Stimulated activated CD8-positive, alpha-beta memory T cell treated with anti-CD3 and anti-CD28 coated beads, Interleukin-7, amount 100 ng/mL, for 48 hours (primary cell): ENCODE measurements at regions not wholly inside any gene's neighbourhood (a gene's known extent, or its start where the extent isn't known, plus 50 kb on each side); places are given as distances from the start of the nearest gene placed in this dataset.
"Not testable (repeated sequence)": the region's sequence is repeated elsewhere in the genome, so short reads cannot be mapped to it uniquely, and the experiment has no call there.

Experiments used
- DNase-seq, 2 donors: peaks; one replicate each; pipeline ENCODE4 v3.0.0-alpha.2; 2020; ENCODE audit warnings: low read depth in 1 of 2; ENCODE audit errors: extremely low read depth in 1 of 2

DNA sequence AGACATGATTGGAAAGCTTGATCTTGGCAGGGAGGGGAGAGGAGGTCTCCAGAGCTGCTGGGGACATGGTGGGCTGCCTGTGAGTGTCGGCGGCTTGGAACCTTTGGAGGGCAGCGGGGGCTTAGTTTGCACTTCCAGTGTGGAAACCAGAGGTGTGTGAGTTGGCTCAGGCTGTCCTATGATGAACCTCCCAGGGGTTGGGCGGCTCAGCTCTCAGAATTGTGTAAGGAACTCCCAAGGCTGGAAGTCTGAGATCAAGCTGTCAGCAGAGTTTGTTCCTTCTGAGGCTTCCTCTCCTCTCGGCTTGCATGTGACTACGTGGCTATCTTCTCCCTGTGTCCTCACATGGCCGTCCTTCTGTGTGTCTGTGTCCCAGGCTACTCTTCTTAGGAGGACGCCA, 87.9 kb upstream of the B3GAT1 start:
- no peak for DNase-seq

DNA sequence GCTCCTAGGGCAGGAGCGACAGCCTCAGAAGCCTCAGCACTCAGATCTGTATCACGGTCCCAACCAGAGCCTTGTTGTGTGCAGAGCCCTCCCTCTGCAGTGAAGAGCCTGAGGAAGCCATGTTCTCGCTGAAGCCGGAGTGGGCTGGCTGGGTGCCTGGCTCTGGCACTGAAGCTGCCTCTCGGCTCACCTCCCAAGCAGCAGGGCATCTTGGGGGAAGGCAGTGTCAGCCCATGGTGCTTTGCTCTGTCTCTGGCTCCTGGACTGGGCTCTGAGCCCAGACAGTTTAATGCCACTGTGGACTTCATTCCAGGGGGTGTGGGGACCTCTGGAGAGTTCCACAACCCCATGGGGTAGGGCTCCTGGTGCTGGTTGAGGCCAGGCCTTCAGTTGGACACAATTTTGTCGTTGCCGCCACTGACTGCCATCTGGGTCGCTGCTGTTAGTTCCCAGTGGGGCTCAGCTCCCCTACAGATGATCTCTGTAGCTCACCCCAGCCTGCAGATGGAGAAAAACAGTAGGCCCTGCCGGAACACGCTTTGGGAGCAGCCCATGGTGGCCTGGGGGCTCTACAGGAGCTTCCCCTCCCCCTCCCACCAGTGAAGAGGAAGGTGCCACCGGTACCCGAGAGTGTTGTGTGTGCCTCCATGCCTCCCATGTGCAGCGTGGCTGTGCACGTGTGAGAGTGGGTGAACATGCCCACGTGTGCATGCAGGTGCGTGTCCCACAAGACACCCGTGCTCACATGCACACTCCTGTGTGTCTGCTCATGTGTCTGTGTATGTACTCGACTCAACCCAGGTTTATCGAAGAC, 86.5 kb upstream of the B3GAT1 start:
- DNase-seq: no peak

DNA sequence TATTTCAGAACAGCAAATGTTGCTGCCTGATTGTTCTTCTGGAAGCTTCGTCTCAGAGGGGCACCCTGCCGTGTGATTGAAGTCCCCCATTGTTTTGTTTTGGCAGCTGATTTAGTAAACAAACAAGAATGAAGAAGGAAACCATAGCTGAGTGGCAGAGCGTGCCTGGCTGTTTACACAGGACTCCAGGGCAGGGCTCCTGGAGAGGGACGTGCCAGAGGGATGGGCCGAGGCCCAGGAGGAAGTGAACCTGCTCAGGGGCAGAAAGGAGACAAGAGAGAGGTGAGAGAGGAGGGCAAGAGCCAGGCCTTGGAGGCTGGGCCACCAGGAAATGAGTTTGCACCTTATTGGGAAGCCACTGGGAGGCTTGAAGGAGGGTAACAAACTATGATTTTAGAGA, 85.5 kb upstream of the B3GAT1 start:
- no peak for DNase-seq

DNA sequence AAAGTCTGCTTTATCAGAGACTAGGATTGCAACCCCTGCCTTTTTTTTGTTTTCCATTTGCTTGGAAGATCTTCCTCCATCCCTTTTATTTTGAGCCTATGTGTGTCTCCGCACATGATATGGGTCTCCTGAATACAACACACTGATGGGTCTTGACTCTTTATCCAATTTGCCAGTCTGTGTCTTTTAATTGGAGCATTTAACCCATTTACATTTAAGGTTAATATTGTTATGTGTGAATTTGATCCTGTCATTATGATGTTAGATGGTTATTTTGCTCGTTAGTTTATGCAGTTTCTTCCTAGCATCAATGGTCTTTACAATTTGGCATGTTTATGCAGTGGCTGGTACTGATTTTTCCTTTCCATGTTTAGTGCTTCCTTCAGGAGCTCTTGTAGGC, 84.0 kb upstream of the B3GAT1 start:
- DNase-seq: not testable (repeated sequence)

DNA sequence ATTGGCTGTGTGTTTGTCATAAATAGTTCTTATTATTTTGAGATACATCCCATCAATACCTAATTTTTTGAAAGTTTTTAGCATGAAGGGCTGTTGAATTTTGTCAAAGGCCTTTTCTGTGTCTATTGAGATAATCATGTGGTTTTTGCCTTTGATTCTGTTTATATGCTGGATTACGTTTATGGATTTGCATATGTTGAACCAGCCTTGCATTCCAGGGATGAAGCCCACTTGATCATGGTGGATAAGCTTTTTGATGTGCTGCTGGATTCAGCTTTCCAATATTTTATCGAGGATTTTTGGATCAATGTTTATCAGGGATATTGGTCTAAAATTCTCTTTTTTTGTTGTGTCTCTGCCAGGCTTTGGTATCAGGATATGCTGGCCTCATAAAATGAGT, 82.4 kb upstream of the B3GAT1 start:
- not testable (repeated sequence) for DNase-seq

DNA sequence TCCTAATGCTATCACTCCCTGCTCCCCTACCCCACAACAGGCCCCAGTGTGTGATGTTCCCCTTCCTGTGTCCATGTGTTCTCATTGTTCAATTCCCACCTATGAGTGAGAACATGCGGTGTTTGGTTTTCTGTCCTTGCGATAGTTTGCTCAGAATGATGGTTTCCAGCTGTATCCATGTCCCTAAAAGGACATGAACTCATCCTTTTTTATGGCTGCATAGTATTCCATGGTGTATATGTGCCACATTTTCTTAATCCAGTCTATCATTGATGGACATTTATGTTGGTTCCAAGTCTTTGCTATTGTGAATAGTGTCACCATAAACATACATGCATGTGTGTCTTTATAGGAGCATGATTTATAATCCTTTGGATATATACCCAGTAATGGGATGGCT, 80.4 kb upstream of the B3GAT1 start:
- DNase-seq: not testable (repeated sequence)

DNA sequence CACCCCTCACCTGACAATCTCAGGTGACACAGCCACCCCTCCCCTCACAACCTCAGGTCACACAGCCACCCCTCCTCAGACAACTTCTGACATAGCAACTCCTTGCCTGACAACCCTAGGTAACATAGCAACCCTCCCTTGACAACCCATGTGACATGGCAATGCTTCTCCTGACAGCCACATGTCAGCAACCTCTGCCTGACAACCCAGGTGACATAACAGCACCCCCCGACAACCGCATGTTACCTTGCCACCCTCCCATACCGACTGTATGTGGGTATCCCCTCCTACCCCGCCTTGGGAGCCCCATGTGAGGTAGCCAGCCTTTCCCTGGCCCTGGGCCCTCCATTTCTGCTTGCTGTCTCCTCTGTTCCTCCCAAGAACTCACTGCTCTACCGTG, 77.7 kb upstream of the B3GAT1 start:
- DNase-seq: no peak

DNA sequence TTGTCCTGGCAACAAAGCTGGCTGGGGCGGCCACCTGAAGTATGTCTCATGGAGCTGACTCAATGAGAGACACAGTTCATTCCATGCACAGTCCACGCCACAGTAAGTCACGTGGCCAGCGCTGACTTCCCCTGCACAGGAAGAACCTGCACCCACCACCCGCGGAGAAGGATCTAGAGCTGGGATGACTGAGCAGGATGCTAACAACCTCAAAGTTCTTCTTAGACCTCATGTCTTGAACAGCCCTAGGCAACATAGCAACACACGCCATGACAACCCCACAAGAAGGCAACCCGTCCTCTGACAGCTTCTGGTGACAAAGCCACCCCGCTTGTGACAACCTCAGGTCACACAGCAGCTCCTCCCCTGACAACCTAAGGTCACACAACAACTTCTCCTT, 76.9 kb upstream of the B3GAT1 start:
- DNase-seq: no peak

DNA sequence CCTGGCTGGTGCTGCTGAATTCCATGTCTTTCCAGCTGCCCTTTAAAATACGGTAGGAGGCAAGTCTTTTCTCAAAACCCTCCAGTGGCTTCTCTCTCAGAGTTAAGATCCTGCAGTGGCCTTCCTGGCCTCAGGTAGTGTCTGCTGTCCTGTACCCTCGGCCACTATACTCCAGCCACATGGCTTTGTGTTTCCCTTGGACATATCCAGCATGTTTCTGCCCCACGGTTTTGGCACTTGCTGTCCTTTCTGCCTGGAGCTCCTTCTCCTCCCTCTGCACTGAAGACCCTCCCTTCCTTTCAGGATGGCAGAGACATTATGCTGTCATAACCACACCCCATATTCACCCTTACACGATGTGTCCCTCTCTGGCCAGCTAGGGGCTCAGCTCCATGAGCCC, 76.5 kb upstream of the B3GAT1 start:
- no peak for DNase-seq

DNA sequence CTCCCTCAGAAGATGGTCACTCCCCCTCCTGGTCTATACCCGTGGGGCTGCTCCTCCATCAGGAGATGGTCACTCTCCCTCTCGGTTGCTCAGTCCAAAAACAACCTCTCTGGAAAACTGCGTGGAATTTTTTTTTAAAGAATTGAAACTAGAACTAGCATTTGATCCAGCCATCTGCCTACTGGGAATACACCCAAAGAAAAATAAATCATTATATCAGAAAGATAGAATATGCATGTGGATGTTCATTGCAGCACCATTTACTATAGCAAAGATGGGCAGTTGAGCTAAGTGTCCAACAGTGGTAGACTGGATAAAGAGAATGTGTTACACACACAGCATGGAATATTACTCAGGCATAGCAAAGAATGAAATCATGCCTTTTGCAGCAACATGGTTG, 75.7 kb upstream of the B3GAT1 start:
- DNase-seq: no peak

DNA sequence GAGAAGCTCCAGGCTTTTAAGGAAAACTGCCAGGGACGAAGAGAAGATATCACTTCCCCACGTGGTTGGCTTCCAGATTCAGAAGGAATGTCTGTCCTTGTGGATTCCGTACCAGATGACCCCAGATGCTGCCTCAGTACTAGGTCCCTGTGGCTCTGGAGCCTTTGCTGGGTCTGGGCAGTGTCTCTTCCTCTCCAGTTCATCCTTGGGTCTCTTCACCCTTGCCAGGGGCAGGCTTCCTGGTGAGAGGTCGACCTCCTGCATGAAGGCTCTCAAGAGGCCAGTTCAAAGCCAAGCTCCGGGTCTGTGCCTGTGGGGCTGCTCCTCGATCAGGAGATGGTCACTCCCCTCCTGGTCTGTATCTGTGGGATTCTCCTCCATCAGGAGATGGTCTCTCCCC, 74.7 kb upstream of the B3GAT1 start:
- DNase-seq: no peak

DNA sequence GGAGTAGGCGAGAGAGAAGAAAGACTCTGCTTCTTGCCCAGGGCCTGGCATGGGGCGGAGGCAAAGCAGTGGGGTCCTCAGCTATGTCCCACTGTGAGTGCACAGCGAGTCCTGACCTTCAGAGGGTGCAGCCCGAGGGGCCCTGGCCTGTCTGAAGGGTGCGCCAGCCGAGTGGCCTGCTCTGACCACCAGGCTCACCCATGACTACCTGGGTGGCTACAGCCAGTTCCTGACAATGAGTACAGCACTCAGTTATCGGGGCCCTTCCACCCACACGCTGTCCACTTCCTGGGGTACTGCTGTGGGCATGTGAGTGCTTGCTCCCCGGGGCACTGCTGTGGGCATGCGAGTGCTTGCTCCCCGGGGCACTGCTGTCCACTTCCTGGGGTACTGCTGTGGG, 74.1 kb upstream of the B3GAT1 start:
- no peak for DNase-seq

DNA sequence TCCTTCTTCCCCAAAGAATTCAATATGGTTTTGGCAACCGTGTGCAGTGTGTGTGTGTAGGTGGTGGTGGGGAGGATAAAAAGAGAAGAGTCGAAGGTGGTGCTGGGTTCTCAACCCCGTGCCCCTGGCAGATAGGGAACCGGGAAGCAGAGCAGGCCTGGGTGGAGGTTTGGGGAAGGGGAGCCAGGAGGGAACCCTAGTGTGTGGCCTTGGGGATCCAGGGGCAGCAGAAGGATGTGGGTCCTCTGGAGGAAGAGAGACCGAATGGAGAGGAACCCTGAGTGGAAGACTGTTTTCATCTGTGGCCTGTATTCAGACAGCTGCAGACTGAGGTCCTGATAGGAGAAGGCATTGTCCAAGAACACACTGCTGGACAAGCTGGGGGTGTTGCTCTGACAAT, 73.3 kb upstream of the B3GAT1 start:
- no peak for DNase-seq

DNA sequence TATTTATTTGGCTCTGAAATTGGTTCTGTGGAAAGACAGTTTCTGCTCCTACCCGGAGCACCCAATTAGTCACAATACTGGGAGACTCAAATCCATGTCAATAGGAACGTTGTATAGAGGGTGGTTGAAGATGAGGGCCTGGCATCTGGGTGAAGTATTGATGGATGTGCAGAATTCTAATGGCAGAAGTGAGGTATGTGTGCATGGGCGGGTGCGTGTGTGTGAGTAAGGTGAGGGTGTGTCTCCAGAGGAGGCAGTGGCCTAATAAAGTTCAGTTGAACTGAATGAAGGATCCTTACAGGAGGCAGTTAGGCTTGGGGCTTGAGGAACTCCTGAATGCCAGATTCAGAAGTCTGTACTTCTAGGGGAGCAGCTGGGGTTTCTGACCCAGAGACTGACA, 71.8 kb upstream of the B3GAT1 start:
- no peak for DNase-seq

DNA sequence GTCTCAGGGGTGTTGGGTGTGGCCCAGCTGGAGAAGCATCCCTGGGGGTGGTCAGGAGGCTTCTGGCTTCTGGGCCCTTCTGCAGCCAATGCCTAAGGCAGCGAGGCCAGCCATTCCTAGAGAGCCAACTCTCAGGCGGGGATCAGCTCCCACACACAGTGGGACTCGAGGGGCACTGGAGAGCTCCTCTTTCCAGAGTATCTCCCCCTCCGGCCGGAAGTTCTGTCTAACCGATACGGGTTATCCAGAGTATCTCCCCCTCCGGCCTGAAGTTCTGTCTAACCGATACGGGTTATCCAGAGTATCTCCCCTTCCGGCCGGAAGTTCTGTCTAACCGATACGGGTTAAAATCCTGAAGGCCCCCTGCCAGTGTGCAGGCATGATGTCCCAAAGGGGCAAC, 71.2 kb upstream of the B3GAT1 start:
- no peak for DNase-seq

DNA sequence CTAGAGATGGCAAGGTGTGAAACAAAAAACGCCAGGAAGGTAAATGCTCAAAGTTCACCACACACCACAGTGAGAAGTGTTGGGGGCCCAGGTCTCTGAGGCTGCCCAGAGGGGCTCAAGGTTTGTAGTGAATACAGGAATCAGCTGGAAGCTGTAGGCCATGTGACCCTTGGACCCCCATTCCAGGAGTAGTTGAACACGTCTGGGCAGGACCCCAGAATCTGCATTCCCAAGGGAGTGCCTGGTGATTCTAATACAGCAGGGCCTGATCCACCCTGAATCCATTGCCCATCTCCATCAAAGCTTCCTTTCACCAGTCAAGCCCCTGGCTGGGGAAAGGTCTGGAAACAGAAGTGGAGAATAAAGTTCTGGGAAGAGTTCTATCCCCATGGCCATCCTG, 70.8 kb upstream of the B3GAT1 start:
- DNase-seq: no peak

DNA sequence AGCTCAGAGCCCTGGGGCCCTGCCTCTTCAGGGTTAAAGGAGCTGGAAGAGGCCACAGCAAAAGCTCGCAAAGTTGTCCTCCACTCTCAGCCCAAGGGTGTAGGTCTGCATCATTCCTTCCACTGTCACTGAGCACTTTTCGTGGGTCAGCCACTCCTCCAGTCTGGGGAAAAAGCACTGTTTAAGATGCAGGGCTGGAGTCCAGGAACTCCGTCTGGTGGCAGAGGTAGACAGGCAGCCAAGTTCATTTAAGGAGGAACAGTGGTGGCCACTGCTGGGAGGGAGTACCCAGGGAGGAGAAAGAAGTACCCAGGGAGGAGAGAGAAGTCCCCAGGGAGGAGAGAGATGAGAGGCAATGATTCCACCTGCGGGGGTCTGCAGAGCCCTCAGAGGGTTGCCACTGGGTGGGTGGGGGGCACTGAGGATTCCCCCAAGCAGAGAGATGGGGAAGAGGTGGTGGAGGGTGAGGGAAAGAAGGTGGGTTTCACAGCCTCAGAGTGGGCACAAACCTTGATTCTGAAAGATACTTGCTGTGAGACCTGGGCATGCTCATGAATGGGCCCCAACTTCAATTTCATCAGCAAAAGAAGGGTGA, 70.0 kb upstream of the B3GAT1 start:
- no peak for DNase-seq

DNA sequence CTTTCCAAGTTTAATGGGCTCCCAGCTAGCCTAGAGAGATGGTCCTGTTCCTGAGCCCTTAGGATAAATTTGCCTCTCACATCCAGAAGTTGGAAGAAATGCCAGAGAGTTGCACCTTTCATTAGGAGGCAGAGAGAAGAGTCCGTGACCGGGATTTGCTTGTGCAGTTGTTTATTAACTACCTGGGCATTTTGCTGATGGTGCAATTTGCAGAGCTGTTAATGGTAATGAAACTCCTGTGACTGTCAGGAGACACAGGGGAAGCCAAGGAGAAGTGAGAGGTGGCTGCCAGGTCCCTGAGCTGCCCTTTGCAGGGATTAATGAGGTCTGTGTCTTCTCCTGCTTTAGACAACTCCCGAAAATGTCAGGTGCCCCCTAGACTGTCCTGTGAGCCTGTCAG, 69.1 kb upstream of the B3GAT1 start:
- DNase-seq: no peak

DNA sequence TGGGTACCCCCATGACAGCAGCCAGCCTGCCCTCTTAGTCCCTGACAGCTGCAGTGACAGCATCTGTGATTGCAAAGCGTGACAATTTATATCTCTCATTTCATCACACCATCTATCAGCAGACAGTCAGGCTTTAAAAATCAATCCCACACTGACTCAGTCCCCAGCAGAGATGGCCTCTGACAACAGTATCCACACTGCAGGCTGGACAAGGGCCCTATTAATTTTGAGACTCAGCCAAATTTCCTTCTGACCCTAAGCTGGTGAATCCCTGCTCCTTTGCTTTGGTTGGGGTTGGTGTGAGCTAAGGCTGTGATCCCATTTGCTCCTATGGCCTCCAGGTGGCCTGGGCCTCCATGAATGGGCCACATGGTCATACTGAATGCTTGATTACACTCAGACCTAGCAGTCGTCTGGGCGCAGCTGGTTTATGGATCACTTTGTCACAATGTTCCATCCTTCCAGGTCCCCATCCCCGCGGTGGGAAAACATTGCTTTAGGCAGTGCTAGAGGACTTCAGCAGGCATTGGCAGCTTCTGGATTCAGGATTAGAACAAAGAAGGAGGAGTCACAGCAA, 68.2 kb upstream of the B3GAT1 start:
- DNase-seq: no peak

DNA sequence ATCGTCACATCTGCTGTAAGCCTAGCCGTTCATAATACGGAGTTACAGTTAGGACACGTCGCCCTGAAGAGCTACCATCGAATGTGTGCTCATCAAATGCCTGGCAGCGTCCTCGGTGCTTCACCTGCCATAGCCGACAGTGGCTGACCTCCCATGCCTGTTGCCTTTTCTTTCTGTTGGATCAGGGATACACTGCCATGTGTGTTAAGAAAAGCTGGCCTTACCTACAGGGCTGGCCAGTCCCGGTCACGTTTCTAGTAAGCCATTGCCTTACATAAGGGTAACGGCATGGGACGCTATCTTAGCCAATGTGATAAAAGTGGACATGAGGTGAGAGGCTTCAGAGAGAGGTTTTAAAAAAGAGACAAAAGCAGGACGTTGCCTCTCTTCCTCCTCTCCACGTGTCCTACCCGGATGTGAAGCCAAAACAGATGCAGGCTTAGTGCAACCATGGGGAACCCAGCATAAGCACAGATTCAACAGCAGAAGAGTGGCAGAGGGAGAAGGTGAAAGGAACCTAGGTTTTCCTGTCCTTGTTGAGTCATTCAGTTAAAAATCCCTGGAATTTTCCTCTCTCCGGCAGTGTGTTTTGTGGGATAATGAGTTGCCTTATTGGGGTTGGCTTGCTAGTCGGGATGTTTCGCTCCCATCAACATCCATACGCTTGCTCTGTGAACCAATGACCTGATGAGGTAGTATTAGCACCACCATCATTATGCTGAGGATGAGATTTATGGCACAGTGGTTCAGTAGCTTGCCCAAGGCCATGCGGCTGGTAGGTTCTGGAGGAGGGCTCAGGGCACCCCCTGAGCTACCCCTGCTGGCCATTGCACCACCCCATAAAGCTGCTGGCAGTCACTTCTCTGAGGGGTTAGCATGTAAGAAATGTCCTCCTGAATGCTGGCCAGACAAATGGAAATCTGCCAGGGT, 67.4 kb upstream of the B3GAT1 start:
- DNase-seq: no peak

DNA sequence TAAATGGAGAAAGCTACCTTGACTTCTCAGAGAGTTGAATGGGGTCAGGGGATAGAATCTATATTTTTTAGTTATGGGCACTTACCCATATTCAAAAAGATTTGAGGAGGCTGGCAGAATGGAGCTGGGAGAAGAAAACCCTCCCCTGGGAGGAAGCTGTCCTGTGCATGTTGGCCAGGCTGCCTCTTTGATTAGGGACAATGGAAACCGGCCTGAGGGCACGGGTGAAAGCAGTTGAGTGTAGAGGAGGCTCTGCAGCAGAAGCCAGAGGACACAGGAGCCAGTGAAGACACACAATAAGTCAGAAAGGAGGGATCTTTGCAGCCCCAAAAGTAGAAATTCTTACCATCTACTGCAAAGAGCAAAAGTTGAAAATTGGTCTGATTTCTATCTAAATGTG, 66.6 kb upstream of the B3GAT1 start:
- DNase-seq: no peak
